GM19463 (cell line): ENCODE measurements at regions not wholly inside any gene's neighbourhood (a gene's known extent, or its start where the extent isn't known, plus 50 kb on each side); places are given as distances from the start of the nearest gene placed in this dataset.

Source experiments
- ATAC-seq: cut with Tn5 transposase; IDR thresholded peaks from one replicate; pipeline ENCODE4 v1.9.1; 2021; ENCODE audit warnings: mild to moderate bottlenecking, moderate library complexity; ENCODE audit not compliant: unreplicated experiment

DNA sequence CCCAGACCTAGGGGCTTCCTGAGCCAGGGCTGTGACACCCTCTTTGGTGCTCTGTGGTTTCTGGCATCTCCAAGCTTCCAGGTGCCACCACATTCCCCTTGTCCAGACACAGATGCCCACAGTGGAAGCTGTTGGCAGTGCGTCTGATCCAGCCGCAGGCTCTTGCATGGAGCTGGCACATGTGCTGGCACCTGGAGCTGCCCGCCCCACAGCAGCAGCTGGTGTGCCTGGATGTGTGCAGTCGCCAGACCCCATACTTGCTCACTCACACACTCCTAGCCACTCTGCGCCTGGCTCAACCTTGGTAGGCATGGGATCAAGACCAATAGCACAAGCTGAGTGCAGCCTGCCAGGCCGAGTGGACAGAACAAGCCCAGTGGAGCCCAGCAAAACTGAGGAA, 106.5 kb downstream of the LYZL1 start:
- ATAC-seq = no peak

DNA sequence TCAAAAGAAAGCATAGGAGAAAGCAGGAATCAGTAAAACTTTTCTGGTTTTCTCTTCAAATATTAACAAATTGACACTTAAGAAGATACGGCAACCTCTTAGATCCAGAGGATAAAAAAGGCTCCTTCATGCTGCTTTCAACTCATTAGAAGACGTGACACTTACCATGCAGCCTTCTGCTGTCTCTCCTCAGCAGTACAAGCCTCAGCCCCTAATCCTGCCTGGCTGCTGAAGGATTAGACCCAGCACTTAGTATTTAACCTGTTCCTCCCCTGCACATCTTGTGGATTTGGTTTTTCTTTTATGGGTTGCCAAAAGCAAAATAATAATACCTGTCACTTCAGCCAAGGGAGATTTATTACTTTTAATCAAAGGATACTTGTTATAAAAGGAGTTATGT, 108.4 kb downstream of the LYZL1 start:
- no peak for ATAC-seq

DNA sequence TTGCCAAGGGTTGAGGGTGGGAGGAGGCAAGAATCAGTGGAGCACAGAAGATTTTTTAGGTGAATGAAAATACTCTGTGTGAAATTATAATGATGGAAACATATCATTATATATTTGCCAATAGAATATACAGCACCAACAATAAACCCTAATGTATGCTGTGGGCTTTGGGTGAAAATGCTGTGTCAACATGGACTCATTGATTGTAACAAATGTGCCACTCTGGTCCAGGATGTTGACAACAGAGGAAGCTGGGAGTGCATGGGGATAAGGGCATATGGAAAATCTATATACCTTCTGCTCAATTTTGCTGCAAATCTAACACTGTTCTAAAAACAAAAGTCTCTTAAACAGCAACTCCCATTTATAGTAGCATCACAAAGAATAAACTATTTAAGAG, 114.3 kb downstream of the LYZL1 start:
- no peak for ATAC-seq

DNA sequence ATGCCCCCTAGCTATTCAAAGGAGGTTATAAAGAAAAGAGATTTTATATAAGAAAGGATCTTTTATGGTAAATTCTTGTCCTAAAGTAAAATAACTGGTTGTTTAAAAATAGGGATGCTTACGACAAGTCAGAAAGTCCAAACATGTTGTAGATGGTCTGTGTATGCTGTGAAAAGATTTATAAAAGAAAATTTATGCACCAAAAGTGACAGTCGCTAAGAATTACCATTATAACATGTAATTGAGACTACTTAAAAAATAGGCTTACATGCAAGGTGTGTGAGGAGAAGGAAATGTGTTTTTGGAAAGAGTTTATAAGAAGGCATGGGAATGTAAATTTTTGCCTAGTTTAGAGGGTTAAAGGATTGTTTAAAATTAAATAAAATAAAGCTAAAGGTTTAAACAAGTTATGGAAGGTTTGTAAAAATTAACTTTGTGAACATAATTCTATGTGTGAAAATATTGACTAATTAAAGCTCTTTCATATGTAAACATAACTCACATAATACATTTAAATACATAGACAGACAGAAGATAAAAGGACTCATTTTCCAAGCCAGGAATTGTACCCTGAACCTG, 118.5 kb downstream of the LYZL1 start:
- no peak for ATAC-seq
